Loucy (cell line): ENCODE measurements at regions not wholly inside any gene's neighbourhood (a gene's known extent, or its start where the extent isn't known, plus 50 kb on each side); places are given as distances from the start of the nearest gene placed in this dataset.

Experiments used
- CTCF ChIP-seq: fragments of 200-600 bp; sonication (generic); conservative IDR thresholded peaks from 2 replicates; pipeline ENCODE4 v1.5.1; 2014; ENCODE audit warnings: mild to moderate bottlenecking, antibody characterized with exemption, low read length
- EZH2phosphoT487 ChIP-seq: fragments of 200-600 bp; IDR thresholded peaks from 2 replicates; pipeline ENCODE4 v1.6.1; 2018; ENCODE audit warnings: antibody characterized with exemption, mild to moderate bottlenecking, moderate library complexity, borderline replicate concordance

GRCh38 chrX:3407121-3407520 lies 60.7 kb upstream of the MXRA5 start:
- no peak for TF ChIP-seq CTCF
- no peak for TF ChIP-seq EZH2phosphoT487
